Umbilical cord (tissue), 1 donor: ENCODE measurements at regions not wholly inside any gene's neighbourhood (a gene's known extent, or its start where the extent isn't known, plus 50 kb on each side); places are given as distances from the start of the nearest gene placed in this dataset.

Source experiments
- DNase-seq: peaks from one replicate; pipeline ENCODE4 v3.0.0-alpha.2; 2015; ENCODE audit warnings: low spot score

GRCh38 chr3:62981962-62982361 is 106.7 kb upstream of the CADPS start:
- peak; percentile 43 for DNase-seq

- DNase-seq: no peak
Observed at GRCh38 chr3:62982795-62983455, 107.7 kb upstream of the CADPS start.

GRCh38 chr3:62986061-62986460 is 110.8 kb upstream of the CADPS start:
- DNase-seq: no peak

- DNase-seq: no peak
Observed at GRCh38 chr3:62987721-62988120, 112.5 kb upstream of the CADPS start.

GRCh38 chr3:62990704-62991413 is 115.6 kb upstream of the CADPS start:
- DNase-seq: no peak

- DNase-seq: no peak
Observed at GRCh38 chr3:62992520-62992919, 117.3 kb upstream of the CADPS start.

- DNase-seq: no peak
Observed at GRCh38 chr3:62995119-62995518, 119.9 kb upstream of the CADPS start.

GRCh38 chr3:62995530-62995929 is 120.3 kb upstream of the CADPS start:
- no peak for DNase-seq

GRCh38 chr3:62997369-62997768 is 122.2 kb upstream of the CADPS start:
- no peak for DNase-seq

GRCh38 chr3:62999158-62999557 is 123.9 kb upstream of the CADPS start:
- DNase-seq: no peak

GRCh38 chr3:62999791-63000190 is 124.6 kb upstream of the CADPS start:
- peak; percentile 91 for DNase-seq

- no peak for DNase-seq
Observed at GRCh38 chr3:63004448-63004847, 129.2 kb upstream of the CADPS start.

GRCh38 chr3:63015614-63016309 is 140.5 kb upstream of the CADPS start:
- DNase-seq: no peak

GRCh38 chr3:63022114-63022513 is 146.9 kb upstream of the CADPS start:
- DNase-seq: no peak

- no peak for DNase-seq
Observed at GRCh38 chr3:63026722-63027121, 151.5 kb upstream of the CADPS start.

- DNase-seq: no peak
Observed at GRCh38 chr3:63029326-63029725, 154.1 kb upstream of the CADPS start.

- DNase-seq: no peak
Observed at GRCh38 chr3:63029921-63030320, 154.7 kb upstream of the CADPS start.

- no peak for DNase-seq
Observed at GRCh38 chr3:63030666-63031065, 155.4 kb upstream of the CADPS start.

GRCh38 chr3:63032881-63033280 is 157.7 kb upstream of the CADPS start:
- DNase-seq: no peak

- no peak for DNase-seq
Observed at GRCh38 chr3:63034101-63034500, 158.9 kb upstream of the CADPS start.

- no peak for DNase-seq
Observed at GRCh38 chr3:63037116-63037515, 161.9 kb upstream of the CADPS start.

GRCh38 chr3:63042833-63043232 is 167.6 kb upstream of the CADPS start:
- no peak for DNase-seq

GRCh38 chr3:63043631-63044030 is 168.4 kb upstream of the CADPS start:
- peak; percentile 52 for DNase-seq
